ENCODE measurements at regions not wholly inside any gene's neighbourhood (a gene's known extent, or its start where the extent isn't known, plus 50 kb on each side); places are given as distances from the start of the nearest gene placed in this dataset.

DNA sequence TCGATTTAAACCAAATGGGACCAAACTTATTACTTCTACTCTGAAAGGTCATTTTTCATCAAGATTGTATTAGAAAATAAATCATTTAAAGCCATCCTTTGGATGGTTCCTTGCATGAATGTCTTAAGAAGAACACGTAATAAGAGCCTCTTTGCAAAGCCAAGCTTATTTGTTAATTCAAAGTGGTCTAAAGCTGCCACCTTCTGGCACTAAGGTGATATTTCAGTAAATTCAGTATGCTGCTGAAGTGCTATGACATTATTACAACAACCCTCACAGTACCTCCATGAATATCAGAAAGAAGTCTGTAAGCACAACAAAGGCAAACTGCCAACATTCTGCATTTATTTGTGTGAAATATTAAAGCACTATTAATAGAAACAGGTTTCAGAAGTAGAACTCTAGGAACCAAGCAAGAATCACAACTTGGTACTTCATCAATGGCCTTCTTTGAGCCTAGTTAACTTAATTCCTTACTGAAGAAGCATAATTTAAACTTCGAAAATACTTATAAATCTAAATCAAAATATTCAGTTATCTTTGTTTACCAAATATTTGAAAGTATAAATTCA is 53.1 kb upstream of the TYRP1 start:
- no peak overlapping the region for H3K27ac Mint-ChIP-seq (ENCODE audit: unreplicated experiment)
- no peak for DNase-seq (ENCODE audit: extremely low spot score, unreplicated experiment)
- no peaks in the 10 kb centered on the region for H3K9me3 Mint-ChIP-seq (ENCODE audit: unreplicated experiment)
- peak; percentile 63 for TF ChIP-seq CTCF (IDR thresholded peaks at IDR 0.05)
- H3K4me3 Mint-ChIP-seq (ENCODE audit: unreplicated experiment), result no peak overlapping the region
- H3K36me3 Mint-ChIP-seq (ENCODE audit: unreplicated experiment), result no peaks in the 10 kb centered on the region
- H3K27me3 Mint-ChIP-seq (ENCODE audit: unreplicated experiment), result peaks cover 53% of the 10 kb centered on the region
- no peaks in the 10 kb centered on the region for H3K4me1 Mint-ChIP-seq (ENCODE audit: unreplicated experiment)

- no peak for TF ChIP-seq CTCF (IDR thresholded peaks at IDR 0.05)
- no peak overlapping the region for H3K27ac Mint-ChIP-seq (ENCODE audit: unreplicated experiment)
- H3K4me1 Mint-ChIP-seq (ENCODE audit: unreplicated experiment), result no peaks in the 10 kb centered on the region
- peaks cover 46% of the 10 kb centered on the region for H3K27me3 Mint-ChIP-seq (ENCODE audit: unreplicated experiment)
- no peaks in the 10 kb centered on the region for H3K36me3 Mint-ChIP-seq (ENCODE audit: unreplicated experiment)
- no peak overlapping the region for H3K4me3 Mint-ChIP-seq (ENCODE audit: unreplicated experiment)
- DNase-seq (ENCODE audit: extremely low spot score, unreplicated experiment), result no peak
- H3K9me3 Mint-ChIP-seq (ENCODE audit: unreplicated experiment), result no peaks in the 10 kb centered on the region
Measured at GRCh38 chr9:12640866-12641636, 52.1 kb upstream of the TYRP1 start.

Measured in osteocyte (in vitro differentiated cells).